HCT116 (cell line): ENCODE measurements at regions not wholly inside any gene's neighbourhood (a gene's known extent, or its start where the extent isn't known, plus 50 kb on each side); places are given as distances from the start of the nearest gene placed in this dataset.

ENCODE experiments used
- ATAC-seq: fragments of 200-7000 bp; cut with Tn5 transposase; 2 replicates; pipeline ENCODE4 v1.9.1; 2020; ENCODE audit warnings: mild to moderate bottlenecking, moderate library complexity
- BruUV-seq: library from RNA; stranded (reverse); fragments of 400-500 nt; replicated peaks from 2 replicates; lab custom pipeline; 2021; lab: Mats Ljungman, UMichigan
- CTCF ChIA-PET: fragments of 300-600 bp; sonication (Branson Sonifier 250); formaldehyde crosslinking; loops from one replicate; lab custom pipeline; 2021; ENCODE audit warnings: antibody characterized with exemption; lab: Charles Lee
- POLR2A ChIA-PET: fragments of 300-600, 350-600 bp; sonication (Branson Sonifier 250); formaldehyde crosslinking; loops from one replicate; lab custom pipeline; 2021; ENCODE audit warnings: antibody characterized with exemption; lab: Charles Lee
- RAD21 ChIA-PET, 2 experiments: fragments of 300-600 bp; sonication (Branson Sonifier 250); formaldehyde crosslinking; loops; one replicate each; lab custom pipeline; 2023; ENCODE audit warnings: low total read pairs in 2 of 2; ENCODE audit not compliant: uncharacterized antibody in 2 of 2, unreplicated experiment in 2 of 2, low non-redundant PET in 1 of 2; lab: Charles Lee
- DNase-seq: peaks from one replicate; pipeline ENCODE4 v3.0.0-alpha.2; 2010; ENCODE audit warnings: low read depth, low spot score
- H2AFZ ChIP-seq: fragments of 200-600 bp; shearing (Covaris generic), sonication (generic); 2 replicates; pipeline ENCODE4 v1.6.1; 2017; ENCODE audit warnings: low read depth, mixed run types, mixed read lengths, antibody characterized with exemption, low read length; ENCODE audit not compliant: poor library complexity, severe bottlenecking
- H3K27ac ChIP-seq: 2 replicates; pipeline ENCODE4 v1.5.1; 2012; ENCODE audit warnings: low read depth, low read length
- H3K27me3 ChIP-seq: fragments of 200-600 bp; sonication (generic); 2 replicates; pipeline ENCODE4 v1.6.1; 2016; ENCODE audit warnings: mixed run types, low read length, mixed read lengths; ENCODE audit not compliant: insufficient read depth
- H3K36me3 ChIP-seq, 2 experiments: fragments of 200-500 bp in 1 of 2; fragments of 200-600 bp in 1 of 2; sonication (Bioruptor generic) in 1 of 2; sonication (generic) in 1 of 2; 2 replicates each; pipeline versions ENCODE4 v1.5.1 to v1.6.1; 2014 to 2016; ENCODE audit warnings: low read length in 2 of 2, inconsistent platforms in 1 of 2, mixed read lengths in 1 of 2, mixed run types in 1 of 2; ENCODE audit not compliant: insufficient read depth in 2 of 2, control insufficient read depth in 1 of 2
- H3K4me1 ChIP-seq, 2 experiments: fragments of 200-600 bp in 1 of 2; sonication (generic) in 1 of 2; 2 replicates each; pipeline versions ENCODE4 v1.5.1 to v1.6.1; 2012 to 2017; ENCODE audit warnings: low read length in 2 of 2, inconsistent platforms in 1 of 2, mild to moderate bottlenecking in 1 of 2, mixed read lengths in 1 of 2, mixed run types in 1 of 2, moderate library complexity in 1 of 2; ENCODE audit not compliant: insufficient read depth in 2 of 2, control insufficient read depth in 1 of 2
- H3K4me2 ChIP-seq: fragments of 200-600 bp; sonication (generic); 2 replicates; pipeline ENCODE4 v1.6.1; 2017; ENCODE audit warnings: mixed run types, low read length, mixed read lengths
- H3K4me3 ChIP-seq, 2 experiments: fragments of 200-600 bp in 1 of 2; sonication (generic) in 1 of 2; replicated peaks in 1 of 2; 2 replicates each; pipeline ENCODE4 v1.5.1; 2011 to 2016; ENCODE audit warnings: low read length in 2 of 2, control low read depth in 1 of 2, low read depth in 1 of 2, mild to moderate bottlenecking in 1 of 2, mixed read lengths in 1 of 2, mixed run types in 1 of 2
- H3K79me2 ChIP-seq: fragments of 200-600 bp; sonication (generic); 2 replicates; pipeline ENCODE4 v1.6.1; 2017; ENCODE audit warnings: mild to moderate bottlenecking, mixed run types, low read length, moderate library complexity, mixed read lengths; ENCODE audit not compliant: insufficient read depth
- H3K9ac ChIP-seq: fragments of 200-600 bp; sonication (generic); 2 replicates; pipeline ENCODE4 v1.6.1; 2016; ENCODE audit warnings: low read length, mixed read lengths
- H3K9me2 ChIP-seq: fragments of 200-600 bp; sonication (generic), shearing (Covaris generic); 2 replicates; pipeline ENCODE4 v1.6.1; 2017; ENCODE audit warnings: mixed run types, mild to moderate bottlenecking, moderate library complexity; ENCODE audit not compliant: insufficient read depth
- H3K9me3 ChIP-seq, 2 experiments: fragments of 200-500 bp in 1 of 2; fragments of 200-600 bp in 1 of 2; sonication (Bioruptor generic) in 1 of 2; sonication (generic) in 1 of 2; 2 replicates each; pipeline ENCODE4 v1.6.1; 2014 to 2017; ENCODE audit warnings: low read length in 2 of 2, mixed read lengths in 2 of 2, inconsistent platforms in 1 of 2, low read depth in 1 of 2, mild to moderate bottlenecking in 1 of 2, mixed run types in 1 of 2, moderate library complexity in 1 of 2; ENCODE audit not compliant: control insufficient read depth in 1 of 2, insufficient read depth in 1 of 2
- H4K20me1 ChIP-seq: fragments of 200-600 bp; sonication (generic), shearing (Covaris generic); 2 replicates; pipeline ENCODE4 v1.6.1; 2017; ENCODE audit warnings: mixed run types, mild to moderate bottlenecking, moderate library complexity; ENCODE audit not compliant: insufficient read depth
- EGR1 ChIP-seq: IDR thresholded peaks from 2 replicates; pipeline ENCODE4 v1.6.1; 2012; ENCODE audit warnings: low read depth
- ELF1 ChIP-seq: IDR thresholded peaks from 2 replicates; pipeline ENCODE4 v1.6.1; 2012; ENCODE audit warnings: low read depth, borderline replicate concordance
- EZH2 ChIP-seq: fragments of 200-600 bp; sonication (generic); IDR thresholded peaks from 2 replicates; pipeline ENCODE4 v1.6.1; 2017; ENCODE audit warnings: antibody characterized with exemption, mixed run types
- MAX ChIP-seq: IDR thresholded peaks from 2 replicates; pipeline ENCODE4 v1.6.1; 2012
- RAD21 ChIP-seq: IDR thresholded peaks from 2 replicates; pipeline ENCODE4 v1.6.1; 2012; ENCODE audit warnings: low read depth, mild to moderate bottlenecking
- SIN3A ChIP-seq: IDR thresholded peaks from 2 replicates; pipeline ENCODE4 v1.6.1; 2012; ENCODE audit warnings: low read depth
- SP1 ChIP-seq: IDR thresholded peaks from 2 replicates; pipeline ENCODE4 v1.6.1; 2012; ENCODE audit warnings: low read depth
- YY1 ChIP-seq: IDR thresholded peaks from 2 replicates; pipeline ENCODE4 v1.6.1; 2011; ENCODE audit warnings: low read length, low read depth, moderate library complexity, mild to moderate bottlenecking; ENCODE audit not compliant: insufficient replicate concordance; ENCODE audit errors: extremely low read depth
- ZBTB33 ChIP-seq: IDR thresholded peaks from 2 replicates; pipeline ENCODE4 v1.6.1; 2011; ENCODE audit warnings: mild to moderate bottlenecking, low read length, moderate library complexity; ENCODE audit not compliant: insufficient replicate concordance; ENCODE audit errors: extremely low read depth
- ZFX ChIP-seq: fragments of 450-650 bp; IDR thresholded peaks from 2 replicates; pipeline ENCODE4 v1.6.1; 2017
- intact Hi-C: fragments of 100-400 bp; cut with micrococcal nuclease; formaldehyde crosslinking; loops from 2 replicates; pipeline ENCODE4 v1.10.0; 2022
- TF ChIP-seq, protein P1 (sequence below): IDR thresholded peaks from 2 replicates; pipeline ENCODE4 v1.6.1; 2012

DNA sequence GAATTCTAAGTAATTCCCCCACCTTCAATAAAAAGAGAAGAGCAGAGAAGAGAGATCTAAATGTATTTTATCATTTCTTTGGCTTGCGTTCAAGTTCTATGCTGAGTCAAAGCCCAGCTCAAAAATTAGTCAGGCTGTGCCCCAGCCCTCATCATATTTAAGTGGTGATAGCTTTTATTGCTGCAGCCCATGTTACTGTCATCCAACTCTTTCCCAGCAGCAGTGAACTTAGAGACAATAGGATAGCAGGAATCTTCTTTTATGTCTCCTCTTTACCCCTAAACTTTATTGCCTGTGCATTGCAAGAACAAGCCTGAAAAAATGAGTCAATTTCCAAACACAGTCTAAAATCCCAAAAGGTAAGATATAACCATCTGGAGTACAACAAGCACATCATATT lies 1599.3 kb upstream of the PIK3C3 start:
- Histone ChIP-seq H4K20me1 (no peaks in the 10 kb centered on the region), H3K79me2 (no peaks in the 10 kb centered on the region), H3K36me3 (no peaks in the 10 kb centered on the region), H3K4me3 (no peak overlapping the region), H3K4me2 (no peak overlapping the region), H3K9me3 (peaks cover 0 to 6% of the 10 kb centered on the region in 2 experiments; a peak in 1 of 4 replicates), H3K27me3 (no peaks in the 10 kb centered on the region; the same call in 1 of the 2 replicates), H3K9ac (no peak overlapping the region), H2AFZ (no peak overlapping the region), H3K9me2 (no peaks in the 10 kb centered on the region), H3K27ac (no peak overlapping the region), H3K4me1 (no peaks in the 10 kb centered on the region)
- POLR2A ChIA-PET, result no interaction called here
- DNase-seq (no peak), ATAC-seq (no peak)
- RAD21 ChIA-PET, result no interaction called here
- CTCF ChIA-PET, result no interaction called here
- no TSS peak for BruUV-seq
- TF ChIP-seq RAD21 (no peak), SIN3A (no peak), EZH2 (no peak), YY1 (no peak), SP1 (no peak), ELF1 (no peak), ZFX (no peak), MAX (no peak), ZBTB33 (no peak), EGR1 (no peak)
- TF ChIP-seq, protein P1, sequence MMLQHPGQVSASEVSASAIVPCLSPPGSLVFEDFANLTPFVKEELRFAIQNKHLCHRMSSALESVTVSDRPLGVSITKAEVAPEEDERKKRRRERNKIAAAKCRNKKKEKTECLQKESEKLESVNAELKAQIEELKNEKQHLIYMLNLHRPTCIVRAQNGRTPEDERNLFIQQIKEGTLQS, result no peak
- intact Hi-C loops, result no loop called here
